Uterus (tissue), 3 donors: ENCODE measurements at regions not wholly inside any gene's neighbourhood (a gene's known extent, or its start where the extent isn't known, plus 50 kb on each side); places are given as distances from the start of the nearest gene placed in this dataset.

ENCODE experiments used
- DNase-seq, 2 donors: peaks; one replicate each; pipeline ENCODE4 v3.0.0-alpha.2; 2019 to 2020
- H3K27ac ChIP-seq, 2 donors: fragments of 200-600 bp; sonication (generic); 1 replicate in 1 of 2; 2 replicates in 1 of 2; pipeline ENCODE4 v1.5.1; 2016 to 2018
- H3K27me3 ChIP-seq, 2 donors: fragments of 200-600 bp; sonication (generic); one replicate each; pipeline ENCODE4 v1.5.1; 2018 to 2019; ENCODE audit warnings: control low read depth in 1 of 2
- H3K36me3 ChIP-seq, 2 donors: fragments of 200-600 bp; sonication (generic); one replicate each; pipeline ENCODE4 v1.5.1; 2019; ENCODE audit warnings: control low read depth in 1 of 2
- H3K4me1 ChIP-seq, 2 donors: fragments of 200-600 bp; sonication (generic); one replicate each; pipeline ENCODE4 v1.5.1; 2018 to 2019; ENCODE audit warnings: control low read depth in 1 of 2
- H3K4me3 ChIP-seq, 2 donors: fragments of 200-600 bp; sonication (generic); 1 replicate in 1 of 2; 2 replicates in 1 of 2; pipeline ENCODE4 v1.5.1; 2018 to 2019; ENCODE audit warnings: mild to moderate bottlenecking in 1 of 2
- H3K9me3 ChIP-seq, 2 donors: fragments of 200-600 bp; sonication (generic); one replicate each; pipeline ENCODE4 v1.5.1; 2019; ENCODE audit warnings: control low read depth in 1 of 2
- CTCF ChIP-seq, 4 experiments: fragments of 200-600 bp in 2 of 4; fragments of 450-650 bp in 2 of 4; sonication (generic) in 2 of 4; IDR thresholded peaks; one replicate each; pipeline ENCODE4 v1.5.1; 2016 to 2019; ENCODE audit warnings: antibody characterized with exemption in 4 of 4, mild to moderate bottlenecking in 2 of 4, moderate library complexity in 1 of 4
- POLR2A ChIP-seq, 2 donors: fragments of 450-650 bp; IDR thresholded peaks; one replicate each; pipeline ENCODE4 v1.6.1; 2016; ENCODE audit warnings: antibody characterized with exemption in 2 of 2, mild to moderate bottlenecking in 1 of 2, moderate library complexity in 1 of 2
- intact Hi-C: fragments of 100-400 bp; cut with DNase I; formaldehyde crosslinking; loops from one replicate; pipeline ENCODE4 v1.15.1; 2023; ENCODE audit warnings: low total_unique reads
- donor health status: DM: yes; HTN: yes; CAD: no.

- DNase-seq, result no peak
- H3K27me3 ChIP-seq, result no peaks in the 10 kb centered on the region
- H3K9me3 ChIP-seq, result no peaks in the 10 kb centered on the region
- TF ChIP-seq CTCF (IDR thresholded peaks at IDR 0.05) (no peak), POLR2A (IDR thresholded peaks at IDR 0.05) (no peak)
- intact Hi-C loops, result no loop called here
- no peak overlapping the region for H3K4me3 ChIP-seq
- no peaks in the 10 kb centered on the region for H3K4me1 ChIP-seq
- no peaks in the 10 kb centered on the region for H3K36me3 ChIP-seq
- no peak overlapping the region for H3K27ac ChIP-seq
These were observed 237.5 kb upstream of the STT3B start for GRCh38 chr3:31295150-31295765.

GRCh38 chr3:31297726-31298298 lies 234.9 kb upstream of the STT3B start:
- Histone ChIP-seq H3K27me3 (no peaks in the 10 kb centered on the region), H3K9me3 (no peaks in the 10 kb centered on the region), H3K4me3 (no peak overlapping the region), H3K4me1 (no peaks in the 10 kb centered on the region), H3K36me3 (no peaks in the 10 kb centered on the region), H3K27ac (no peak overlapping the region)
- no peak for DNase-seq
- TF ChIP-seq CTCF (IDR thresholded peaks at IDR 0.05) (no peak), POLR2A (IDR thresholded peaks at IDR 0.05) (no peak)
- intact Hi-C loops, result no loop called here

- H3K4me1 ChIP-seq, result no peaks in the 10 kb centered on the region
- H3K36me3 ChIP-seq, result no peaks in the 10 kb centered on the region
- TF ChIP-seq CTCF (IDR thresholded peaks at IDR 0.05) (no peak), POLR2A (IDR thresholded peaks at IDR 0.05) (no peak)
- H3K9me3 ChIP-seq, result no peaks in the 10 kb centered on the region
- intact Hi-C loops, result no loop called here
- no peak for DNase-seq
- no peak overlapping the region for H3K4me3 ChIP-seq
- H3K27me3 ChIP-seq, result no peaks in the 10 kb centered on the region
- no peak overlapping the region for H3K27ac ChIP-seq
These were observed 232.0 kb upstream of the STT3B start for GRCh38 chr3:31300456-31301443.

GRCh38 chr3:31302343-31302742 lies 230.4 kb upstream of the STT3B start:
- H3K9me3 ChIP-seq, result no peaks in the 10 kb centered on the region
- H3K4me1 ChIP-seq, result no peaks in the 10 kb centered on the region
- H3K27me3 ChIP-seq, result no peaks in the 10 kb centered on the region
- no peaks in the 10 kb centered on the region for H3K36me3 ChIP-seq
- TF ChIP-seq CTCF (IDR thresholded peaks at IDR 0.05), result no peak
- TF ChIP-seq POLR2A (IDR thresholded peaks at IDR 0.05), result no peak
- intact Hi-C loops, result no loop called here
- no peak for DNase-seq
- no peak overlapping the region for H3K27ac ChIP-seq
- no peak overlapping the region for H3K4me3 ChIP-seq

GRCh38 chr3:31305340-31305739 lies 227.4 kb upstream of the STT3B start:
- TF ChIP-seq POLR2A (IDR thresholded peaks at IDR 0.05), result no peak
- TF ChIP-seq CTCF (IDR thresholded peaks at IDR 0.05), result no peak
- Histone ChIP-seq H3K9me3 (no peaks in the 10 kb centered on the region), H3K4me3 (no peak overlapping the region), H3K36me3 (no peaks in the 10 kb centered on the region), H3K4me1 (no peaks in the 10 kb centered on the region), H3K27ac (no peak overlapping the region), H3K27me3 (no peaks in the 10 kb centered on the region)
- DNase-seq, result no peak
- intact Hi-C loops, result no loop called here
